DMS 273 (cell line): ENCODE measurements at regions not wholly inside any gene's neighbourhood (a gene's known extent, or its start where the extent isn't known, plus 50 kb on each side); places are given as distances from the start of the nearest gene placed in this dataset.

Source experiments
- DNase-seq: peaks from one replicate; lab custom pipeline; 2025; ENCODE audit not compliant: unreplicated experiment; lab: John Stamatoyannopoulos, UW

DNA sequence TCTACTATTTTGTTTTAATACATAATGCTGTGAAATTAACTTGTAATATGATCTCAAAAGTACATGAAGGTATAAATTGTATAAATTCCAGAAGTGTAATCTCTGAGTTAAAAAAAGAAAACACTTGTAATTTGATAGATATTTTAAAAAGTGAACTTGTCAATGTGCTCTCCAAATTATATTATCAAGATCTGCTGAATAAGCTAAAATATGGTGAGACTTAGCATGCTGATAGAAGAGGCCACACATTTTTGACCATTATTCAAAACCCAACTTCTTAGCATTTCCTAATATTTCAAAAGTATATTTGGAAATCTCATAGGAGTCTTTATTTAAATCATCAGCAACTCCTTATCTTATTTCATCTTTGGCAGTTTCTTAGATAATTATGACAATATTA is 657.1 kb upstream of the BOD1L1 start:
- DNase-seq = no peak

GRCh38 chr4:14289708-14290107 is 662.2 kb upstream of the BOD1L1 start:
- no peak for DNase-seq

DNA sequence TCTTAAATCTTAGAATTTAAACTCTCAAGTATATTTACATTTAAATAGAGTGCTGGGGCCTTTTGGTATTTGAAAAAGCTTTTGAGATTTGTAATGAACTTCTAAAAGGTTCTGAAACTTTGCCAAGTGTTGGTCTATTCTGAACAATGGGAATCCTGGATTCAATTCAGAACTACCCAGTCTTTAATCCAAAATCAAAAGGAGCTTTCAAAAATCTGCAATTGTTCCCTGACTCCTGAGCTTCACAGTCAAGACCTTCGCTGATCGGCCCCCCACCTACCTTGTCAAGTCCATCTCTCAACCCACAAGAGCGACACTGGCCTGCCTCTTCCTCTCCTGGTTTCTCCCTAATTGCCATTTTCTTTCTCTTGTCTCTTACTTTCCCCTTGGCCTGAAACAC is 666.1 kb upstream of the BOD1L1 start:
- DNase-seq = no peak

GRCh38 chr4:14294611-14295010 is 667.1 kb upstream of the BOD1L1 start:
- no peak for DNase-seq

GRCh38 chr4:14299166-14299565 is 671.6 kb upstream of the BOD1L1 start:
- DNase-seq = no peak

DNA sequence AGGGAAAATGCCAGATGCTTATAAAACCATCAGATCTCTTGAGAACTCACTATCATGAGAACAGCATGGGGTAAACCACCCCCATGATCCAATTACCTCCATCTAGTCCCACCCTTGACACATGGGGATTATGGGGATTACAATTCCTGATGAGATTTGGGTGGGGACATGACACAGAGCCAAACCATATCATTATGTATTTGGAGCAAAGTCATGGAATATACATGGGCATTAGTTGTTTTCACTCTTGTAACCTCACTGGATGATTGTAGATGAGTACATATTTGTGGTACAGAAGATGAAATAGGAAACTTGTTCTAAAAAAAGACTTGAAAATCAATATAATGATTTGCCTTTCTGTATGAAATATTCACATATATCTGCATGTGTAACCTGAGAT is 674.5 kb upstream of the BOD1L1 start:
- DNase-seq = no peak

- no peak for DNase-seq
Observed at GRCh38 chr4:14303856-14304255, 676.3 kb upstream of the BOD1L1 start.

GRCh38 chr4:14308229-14308651 is 680.7 kb upstream of the BOD1L1 start:
- DNase-seq = no peak

DNA sequence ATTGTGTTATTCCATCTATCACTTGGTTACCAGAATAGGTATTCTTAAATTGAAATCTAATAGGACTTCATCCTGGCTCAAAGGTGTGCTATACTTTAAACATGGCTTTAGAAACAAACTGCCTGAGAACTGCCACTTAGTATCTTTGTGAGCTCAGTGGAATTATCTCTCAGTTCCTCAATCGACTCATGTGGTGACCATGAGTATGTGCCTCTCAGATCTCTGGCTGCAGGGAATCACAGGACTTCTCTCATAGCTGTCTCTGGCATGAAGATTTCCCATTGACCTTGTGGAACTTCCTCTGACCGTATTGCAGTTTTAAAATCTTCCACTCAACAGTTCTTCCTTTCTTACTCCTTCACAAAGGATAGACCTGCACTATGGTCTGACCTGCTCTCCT is 681.9 kb upstream of the BOD1L1 start:
- DNase-seq = no peak

DNA sequence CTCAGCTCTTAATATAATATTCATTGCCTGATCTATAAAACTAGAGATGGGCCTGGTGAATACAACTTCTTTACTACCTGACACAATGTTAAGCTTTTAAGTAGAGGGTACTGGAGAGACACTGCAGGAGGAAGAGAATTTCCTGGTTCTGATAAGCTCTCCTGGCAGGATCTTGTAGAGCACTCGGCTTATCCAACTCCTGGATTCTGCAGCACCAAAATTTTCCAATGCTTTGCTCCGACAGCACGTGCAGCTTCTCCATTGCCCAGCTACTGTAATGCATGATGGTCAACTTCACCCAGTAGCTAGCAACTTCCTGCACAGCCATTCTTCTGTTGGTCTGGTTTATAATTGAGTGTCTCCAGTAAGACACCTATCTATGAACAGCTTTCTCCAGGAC is 686.2 kb upstream of the BOD1L1 start:
- no peak for DNase-seq

- no peak for DNase-seq
Observed at GRCh38 chr4:14315129-14315528, 687.2 kb upstream of the CPEB2 start.

GRCh38 chr4:14317351-14317750 is 684.9 kb upstream of the CPEB2 start:
- DNase-seq = no peak

DNA sequence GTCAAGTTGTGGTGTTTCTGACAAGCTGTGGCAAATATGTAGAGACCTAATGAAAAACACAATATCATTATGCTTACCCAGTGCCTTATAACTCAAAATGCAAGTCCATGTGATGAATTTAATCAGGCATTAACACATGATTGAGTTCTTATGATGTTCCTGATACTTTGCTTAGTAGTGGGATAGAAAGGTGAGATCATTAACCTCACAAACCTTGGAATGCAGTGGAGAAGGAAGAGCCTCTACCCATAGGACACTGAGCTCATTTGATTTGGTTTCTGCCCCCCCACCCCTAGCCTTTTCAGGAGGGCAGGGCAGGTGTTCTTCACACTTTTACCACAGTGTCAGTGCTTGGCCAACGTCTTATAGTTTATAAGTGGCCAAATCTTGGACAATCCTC is 683.6 kb upstream of the CPEB2 start:
- DNase-seq = no peak

GRCh38 chr4:14321723-14322122 is 680.6 kb upstream of the CPEB2 start:
- no peak for DNase-seq

DNA sequence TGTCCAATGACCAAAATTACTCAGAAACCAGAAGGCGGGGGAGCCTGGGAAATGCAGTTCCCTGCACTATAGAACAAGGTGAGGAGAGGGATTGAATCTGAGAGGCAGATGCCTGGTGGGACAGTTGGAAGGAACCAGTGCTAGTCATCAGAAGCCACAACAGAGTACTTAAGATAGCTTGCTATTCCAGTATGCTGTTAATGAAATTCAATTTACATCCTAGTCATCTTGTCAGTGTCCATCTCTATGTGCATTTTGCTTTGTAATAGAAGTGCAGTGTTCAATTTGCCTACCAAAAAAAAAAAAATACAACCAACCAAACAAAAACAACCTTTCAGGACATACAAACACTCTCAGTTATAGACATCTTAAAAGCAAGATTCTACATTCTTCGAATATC is 679.1 kb upstream of the CPEB2 start:
- DNase-seq = no peak

GRCh38 chr4:14329228-14329627 is 673.1 kb upstream of the CPEB2 start:
- no peak for DNase-seq

DNA sequence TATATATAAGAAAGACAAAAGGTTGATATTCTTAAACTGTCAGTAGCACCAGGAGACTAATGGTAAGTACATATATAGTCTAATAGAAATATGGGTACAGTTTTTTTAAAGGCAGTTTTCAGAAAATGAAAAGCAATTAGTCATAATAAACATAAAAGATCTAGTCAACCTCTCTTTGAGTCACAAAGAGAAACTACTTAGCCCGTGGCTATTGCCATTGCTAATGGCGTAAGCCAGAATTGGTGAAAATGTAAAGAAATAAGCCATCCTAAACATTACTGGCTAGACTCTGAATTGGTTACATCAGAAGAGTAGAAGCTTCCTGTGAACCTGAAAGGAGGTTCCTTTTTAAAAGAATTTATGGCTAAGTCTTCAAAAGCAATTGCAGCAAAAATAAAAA is 668.7 kb upstream of the CPEB2 start:
- no peak for DNase-seq

DNA sequence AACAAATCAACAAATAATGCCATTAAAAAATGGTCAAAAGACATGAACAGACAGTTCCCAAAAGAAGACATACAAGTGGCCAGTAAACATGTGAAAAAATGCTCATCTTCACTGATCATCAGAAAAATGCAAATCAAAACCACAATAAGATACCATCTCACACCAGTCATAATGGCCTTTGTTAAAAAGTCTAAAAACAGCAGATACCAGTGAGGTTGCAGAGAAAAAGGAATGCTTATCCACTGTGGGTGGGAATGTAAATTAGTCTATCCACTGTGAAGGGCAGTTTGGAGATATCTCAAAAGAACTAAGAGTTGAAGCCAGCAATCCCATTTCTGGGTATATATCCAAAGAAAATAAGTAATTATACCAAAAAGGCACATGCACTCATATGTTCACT is 668.1 kb upstream of the CPEB2 start:
- DNase-seq = no peak

DNA sequence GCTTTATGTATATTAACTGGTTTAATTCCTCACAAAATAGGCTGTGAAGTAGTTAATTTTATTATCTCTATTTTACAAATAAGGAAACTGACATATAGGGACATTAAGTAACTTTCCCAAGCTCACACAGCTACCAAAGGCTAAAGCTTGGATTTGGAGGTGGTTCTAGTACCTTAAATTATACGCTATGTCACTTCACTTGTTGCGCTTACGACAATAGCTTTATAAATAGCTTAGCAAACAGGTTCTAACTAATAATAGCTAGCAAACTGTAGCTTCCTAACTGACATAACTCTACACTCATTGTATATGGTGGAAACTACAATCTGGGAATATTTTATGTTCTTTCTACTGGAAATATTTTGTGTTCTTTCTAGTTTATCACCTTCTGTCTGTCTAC is 666.4 kb upstream of the CPEB2 start:
- DNase-seq = no peak

GRCh38 chr4:14336656-14337055 is 665.6 kb upstream of the CPEB2 start:
- no peak for DNase-seq

DNA sequence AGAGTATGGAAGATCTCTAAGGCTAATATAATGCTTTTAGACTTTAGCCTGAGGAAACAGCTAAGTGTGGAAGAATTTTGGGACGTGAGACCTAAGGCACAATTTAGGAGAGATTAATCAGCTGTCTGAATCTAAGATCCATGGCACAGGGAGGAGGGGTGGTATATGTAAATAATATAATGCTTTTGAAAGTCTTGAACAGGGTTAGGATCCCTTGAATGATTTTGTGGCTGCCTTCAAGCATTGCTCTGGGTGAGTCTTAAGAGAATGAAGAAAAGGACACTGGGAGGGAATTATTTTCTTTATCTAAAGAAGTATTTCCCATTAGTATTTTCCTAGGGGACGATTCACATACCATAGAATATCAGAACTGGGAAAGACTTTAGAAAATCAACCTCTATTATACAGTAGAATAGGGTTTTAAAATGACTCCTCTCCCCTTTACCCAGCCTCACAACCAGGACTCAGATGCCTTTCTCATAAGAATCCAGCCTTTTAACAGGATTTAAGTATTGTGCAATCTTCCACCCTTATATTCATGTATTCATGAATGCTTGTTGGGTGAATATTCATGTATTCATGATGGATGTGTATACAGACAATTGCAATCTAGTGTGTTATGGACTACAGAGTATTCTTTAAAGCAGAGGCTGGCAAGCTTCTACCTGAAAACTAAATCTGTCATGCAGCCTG is 664.2 kb upstream of the CPEB2 start:
- DNase-seq = no peak

GRCh38 chr4:14338585-14339265 is 663.6 kb upstream of the CPEB2 start:
- no peak for DNase-seq

DNA sequence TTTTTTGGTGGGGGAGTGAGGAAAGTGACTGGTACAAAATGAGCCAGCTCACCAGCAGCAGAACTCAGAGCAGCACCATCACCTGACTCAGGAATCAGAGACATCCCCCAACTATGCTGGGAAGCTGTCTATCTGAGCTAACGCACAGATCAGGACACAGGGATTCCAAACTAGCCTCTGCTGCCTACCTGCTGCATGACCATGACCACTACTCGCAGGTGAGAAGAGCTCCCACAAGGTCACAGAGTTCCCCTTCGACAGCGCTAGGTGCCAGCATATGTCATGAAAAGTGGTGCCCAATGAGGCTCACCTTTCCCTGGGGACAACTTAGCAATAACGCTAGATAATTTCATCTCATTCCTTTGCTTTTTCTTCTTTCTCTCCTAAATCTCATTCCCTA is 662.6 kb upstream of the CPEB2 start:
- DNase-seq = no peak
